Parathyroid adenoma (tissue), 2 donors: ENCODE measurements at regions not wholly inside any gene's neighbourhood (a gene's known extent, or its start where the extent isn't known, plus 50 kb on each side); places are given as distances from the start of the nearest gene placed in this dataset.

Experiments used
- H2AFZ ChIP-seq: fragments of 300-600 bp; sonication (generic); one replicate; pipeline ENCODE4 v1.7.0; 2017; ENCODE audit warnings: antibody characterized with exemption, mild to moderate bottlenecking
- H3K27ac ChIP-seq: fragments of 300-600 bp; sonication (generic); one replicate; pipeline ENCODE4 v1.7.0; 2017
- H3K27me3 ChIP-seq: fragments of 300-600 bp; sonication (generic); one replicate; pipeline ENCODE4 v1.7.0; 2017; ENCODE audit warnings: low read length; ENCODE audit not compliant: control insufficient read depth, insufficient read depth
- H3K36me3 ChIP-seq: fragments of 300-600 bp; sonication (generic); one replicate; pipeline ENCODE4 v1.7.0; 2017; ENCODE audit warnings: low read length; ENCODE audit not compliant: control insufficient read depth, insufficient read depth
- H3K4me1 ChIP-seq: fragments of 300-600 bp; sonication (generic); one replicate; pipeline ENCODE4 v1.7.0; 2017; ENCODE audit warnings: control low read depth
- H3K4me2 ChIP-seq: fragments of 300-600 bp; sonication (generic); one replicate; pipeline ENCODE4 v1.7.0; 2017; ENCODE audit warnings: low read length
- H3K4me3 ChIP-seq: fragments of 300-600 bp; sonication (generic); one replicate; pipeline ENCODE4 v1.7.0; 2017; ENCODE audit warnings: low read depth, low read length
- H3K79me2 ChIP-seq: fragments of 300-600 bp; sonication (generic); one replicate; pipeline ENCODE4 v1.7.0; 2017; ENCODE audit warnings: control low read depth
- H3K9ac ChIP-seq: fragments of 300-600 bp; sonication (generic); one replicate; pipeline ENCODE4 v1.7.0; 2017; ENCODE audit warnings: mild to moderate bottlenecking
- H3K9me3 ChIP-seq: fragments of 300-600 bp; sonication (generic); one replicate; pipeline ENCODE4 v1.7.0; 2017; ENCODE audit warnings: low read length; ENCODE audit not compliant: control insufficient read depth
- CTCF ChIP-seq: fragments of 300-600 bp; sonication (generic); IDR thresholded peaks from one replicate; pipeline ENCODE4 v1.7.0; 2017; ENCODE audit warnings: antibody characterized with exemption, mild to moderate bottlenecking
- donor health status: primary hyperparathyroidism.

DNA sequence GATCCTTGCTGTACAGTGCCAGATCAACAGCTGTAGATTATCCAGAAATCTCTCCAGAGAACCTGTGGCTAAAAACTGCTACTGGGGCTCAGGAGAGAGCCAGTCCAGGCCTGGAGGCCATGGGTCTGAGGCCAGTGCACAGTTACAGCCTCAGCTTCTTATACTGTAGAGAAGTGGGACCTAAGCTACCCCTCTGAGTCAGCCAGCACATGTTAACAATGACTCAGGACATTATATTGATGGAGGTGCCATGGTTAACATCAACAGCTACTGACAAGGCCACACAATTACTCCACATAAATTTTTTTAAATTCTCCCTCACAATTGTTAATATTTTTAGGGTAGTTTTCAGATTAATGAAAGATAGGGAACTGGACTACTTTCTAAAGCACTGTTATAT lies 138.5 kb downstream of the RBM26 start:
- H3K4me2 ChIP-seq = no peak overlapping the region
- no peak overlapping the region for H2AFZ ChIP-seq
- H3K27ac ChIP-seq = no peak overlapping the region
- H3K4me1 ChIP-seq = no peaks in the 10 kb centered on the region
- TF ChIP-seq CTCF = no peak
- H3K9me3 ChIP-seq = no peaks in the 10 kb centered on the region
- no peaks in the 10 kb centered on the region for H3K27me3 ChIP-seq
- no peaks in the 10 kb centered on the region for H3K79me2 ChIP-seq
- no peak overlapping the region for H3K4me3 ChIP-seq
- H3K9ac ChIP-seq = no peak overlapping the region
- H3K36me3 ChIP-seq = no peaks in the 10 kb centered on the region

- no peaks in the 10 kb centered on the region for H3K27me3 ChIP-seq
- H3K4me1 ChIP-seq = no peaks in the 10 kb centered on the region
- H3K27ac ChIP-seq = no peak overlapping the region
- no peaks in the 10 kb centered on the region for H3K9me3 ChIP-seq
- H2AFZ ChIP-seq = no peak overlapping the region
- H3K4me2 ChIP-seq = no peak overlapping the region
- H3K9ac ChIP-seq = no peak overlapping the region
- no peak for TF ChIP-seq CTCF
- no peaks in the 10 kb centered on the region for H3K36me3 ChIP-seq
- H3K79me2 ChIP-seq = no peaks in the 10 kb centered on the region
- H3K4me3 ChIP-seq = no peak overlapping the region
Observed at GRCh38 chr13:79258489-79258888, 147.6 kb downstream of the RBM26 start.

DNA sequence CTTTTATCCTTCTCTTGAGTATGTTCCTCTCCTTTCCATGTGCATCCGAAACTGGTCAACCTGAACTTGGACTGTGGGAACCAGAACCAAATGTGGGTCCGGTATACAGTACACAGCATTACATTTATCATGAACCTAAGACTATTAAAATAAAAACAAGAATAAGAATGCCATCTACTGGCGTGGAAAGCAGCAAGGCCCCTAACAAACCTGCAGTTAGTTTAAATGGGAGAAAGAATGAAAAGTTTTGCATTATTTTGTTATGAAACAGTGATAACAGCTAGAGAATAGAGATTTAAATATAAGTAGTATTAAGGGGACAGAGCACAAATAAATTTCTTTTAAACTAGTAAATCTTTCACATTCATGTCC lies 159.5 kb downstream of the RBM26 start:
- no peaks in the 10 kb centered on the region for H3K36me3 ChIP-seq
- H3K79me2 ChIP-seq = no peaks in the 10 kb centered on the region
- no peak overlapping the region for H2AFZ ChIP-seq
- H3K27me3 ChIP-seq = no peaks in the 10 kb centered on the region
- no peak overlapping the region for H3K4me3 ChIP-seq
- no peak overlapping the region for H3K4me2 ChIP-seq
- no peaks in the 10 kb centered on the region for H3K4me1 ChIP-seq
- H3K27ac ChIP-seq = no peak overlapping the region
- no peak overlapping the region for H3K9ac ChIP-seq
- H3K9me3 ChIP-seq = no peaks in the 10 kb centered on the region
- TF ChIP-seq CTCF = no peak

DNA sequence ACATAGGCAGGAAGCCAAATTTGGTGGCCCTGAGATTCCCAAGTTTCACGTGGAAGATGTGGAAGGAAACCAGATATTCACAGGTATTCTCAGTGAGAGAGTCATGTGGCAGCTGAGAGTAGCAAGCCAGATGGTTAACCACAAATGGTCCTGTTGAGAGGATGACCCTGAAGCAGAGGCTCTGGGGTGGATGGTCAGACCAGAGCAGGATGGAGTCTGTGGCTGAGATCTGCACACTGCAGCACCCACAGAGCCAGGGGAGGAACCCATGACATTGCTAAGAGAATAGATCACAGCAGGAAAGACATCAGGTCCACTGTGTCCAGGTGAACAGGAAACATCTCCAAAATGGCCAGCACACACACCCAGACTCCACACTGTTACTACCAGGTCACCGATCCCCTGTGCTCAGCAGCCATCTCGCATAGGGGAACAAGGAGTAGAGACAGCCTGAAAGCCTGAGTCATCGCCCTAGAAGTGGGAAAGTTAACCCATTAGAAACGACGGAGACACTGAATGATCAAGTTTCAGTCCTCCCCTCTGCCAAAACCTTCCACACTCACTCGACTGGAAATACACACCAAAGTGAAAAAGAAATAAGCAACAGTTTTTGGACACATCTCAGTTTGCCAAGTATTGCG lies 160.0 kb downstream of the RBM26 start:
- no peak overlapping the region for H2AFZ ChIP-seq
- H3K4me1 ChIP-seq = no peaks in the 10 kb centered on the region
- H3K9ac ChIP-seq = no peak overlapping the region
- H3K9me3 ChIP-seq = no peaks in the 10 kb centered on the region
- TF ChIP-seq CTCF = no peak
- no peaks in the 10 kb centered on the region for H3K36me3 ChIP-seq
- no peaks in the 10 kb centered on the region for H3K79me2 ChIP-seq
- H3K4me2 ChIP-seq = no peak overlapping the region
- H3K27me3 ChIP-seq = no peaks in the 10 kb centered on the region
- H3K4me3 ChIP-seq = no peak overlapping the region
- H3K27ac ChIP-seq = no peak overlapping the region

GRCh38 chr13:79241697-79242096 lies 164.4 kb downstream of the RBM26 start:
- no peak overlapping the region for H3K4me2 ChIP-seq
- H3K4me3 ChIP-seq = no peak overlapping the region
- H3K79me2 ChIP-seq = no peaks in the 10 kb centered on the region
- H3K27me3 ChIP-seq = no peaks in the 10 kb centered on the region
- H3K9ac ChIP-seq = no peak overlapping the region
- H3K9me3 ChIP-seq = no peaks in the 10 kb centered on the region
- H2AFZ ChIP-seq = no peak overlapping the region
- TF ChIP-seq CTCF = no peak
- H3K27ac ChIP-seq = no peak overlapping the region
- H3K36me3 ChIP-seq = no peaks in the 10 kb centered on the region
- H3K4me1 ChIP-seq = no peaks in the 10 kb centered on the region
